ENCODE measurements at regions not wholly inside any gene's neighbourhood (a gene's known extent, or its start where the extent isn't known, plus 50 kb on each side); places are given as distances from the start of the nearest gene placed in this dataset.

GRCh38 chr3:88267-88666 is 108.3 kb upstream of the CHL1 start:
- no peak for TF ChIP-seq CTCF (conservative IDR thresholded peaks at IDR 0.05 in 1 of 2, IDR thresholded peaks at IDR 0.05 in 1 of 2; ENCODE audit: extremely low read depth in 1 of 2, insufficient read depth in 1 of 2, low read depth in 1 of 2, low read length in 2 of 2)
- TF ChIP-seq EZH2 (IDR thresholded peaks at IDR 0.05; ENCODE audit: borderline replicate concordance, low read length) = no peak
